GM23248 (cell line): ENCODE measurements at regions not wholly inside any gene's neighbourhood (a gene's known extent, or its start where the extent isn't known, plus 50 kb on each side); places are given as distances from the start of the nearest gene placed in this dataset.

Source experiments
- EZH2 ChIP-seq: fragments of 200-600 bp; sonication (generic); IDR thresholded peaks from 2 replicates; pipeline ENCODE4 v1.6.1; 2018; ENCODE audit warnings: antibody characterized with exemption, mild to moderate bottlenecking; ENCODE audit not compliant: insufficient read depth, poor library complexity, severe bottlenecking
- EZH2phosphoT487 ChIP-seq: fragments of 200-600 bp; sonication (generic); IDR thresholded peaks from 2 replicates; pipeline ENCODE4 v1.6.1; 2018; ENCODE audit warnings: antibody characterized with exemption, moderate library complexity, mild to moderate bottlenecking, low read depth; ENCODE audit not compliant: insufficient read depth

DNA sequence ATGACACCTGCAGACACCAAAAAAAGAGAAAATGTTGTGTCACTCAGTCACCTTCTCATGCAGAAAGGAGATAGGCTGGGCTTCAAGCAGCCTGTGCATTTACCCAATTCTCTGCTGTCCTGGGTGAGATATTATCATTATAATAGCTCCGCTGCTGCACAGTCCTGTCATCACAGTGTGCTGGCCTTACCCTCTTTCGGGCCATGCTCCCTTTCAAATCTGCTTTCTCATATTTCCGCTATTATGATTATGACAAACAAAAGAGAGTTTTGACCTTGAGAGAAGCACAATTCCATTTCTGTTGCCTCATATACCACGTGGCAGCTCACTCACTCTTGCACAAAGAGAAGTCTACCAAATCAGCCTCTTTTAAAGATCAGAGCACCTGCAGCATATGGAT is 1350.1 kb upstream of the ACO1 start:
- TF ChIP-seq EZH2: no peak
- TF ChIP-seq EZH2phosphoT487: no peak
